HG02588 (cell line): ENCODE measurements at regions not wholly inside any gene's neighbourhood (a gene's known extent, or its start where the extent isn't known, plus 50 kb on each side); places are given as distances from the start of the nearest gene placed in this dataset.
"Not testable (repeated sequence)": the region's sequence is repeated elsewhere in the genome, so short reads cannot be mapped to it uniquely, and the experiment has no call there.

Source experiments
- ATAC-seq: cut with Tn5 transposase; IDR thresholded peaks from one replicate; pipeline ENCODE4 v1.9.1; 2021; ENCODE audit warnings: mild to moderate bottlenecking, moderate library complexity; ENCODE audit not compliant: unreplicated experiment

DNA sequence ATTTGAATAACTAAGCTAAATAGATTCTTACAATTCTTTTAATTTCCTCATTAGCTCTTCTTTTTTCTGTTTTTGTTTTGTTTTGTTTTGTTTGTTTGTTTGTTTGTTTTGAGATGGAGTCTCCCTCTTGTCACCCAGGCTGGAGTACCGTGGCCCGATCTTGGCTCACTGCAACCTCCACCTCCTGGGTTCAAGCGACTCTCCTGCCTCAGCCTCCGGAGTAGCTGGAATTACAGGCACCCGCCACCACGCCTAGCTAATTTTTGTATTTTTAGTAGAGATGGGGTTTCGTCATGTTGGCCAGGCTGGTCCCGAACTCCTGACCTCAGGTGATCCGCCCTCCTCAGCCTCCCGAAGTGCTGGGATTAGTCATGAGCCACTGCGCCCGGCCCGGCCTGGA, 70.7 kb upstream of the ZNF658 start:
- not testable (repeated sequence) for ATAC-seq

GRCh38 chr9:66830777-66831497, 69.6 kb upstream of the ZNF658 start:
- ATAC-seq: not testable (repeated sequence)

DNA sequence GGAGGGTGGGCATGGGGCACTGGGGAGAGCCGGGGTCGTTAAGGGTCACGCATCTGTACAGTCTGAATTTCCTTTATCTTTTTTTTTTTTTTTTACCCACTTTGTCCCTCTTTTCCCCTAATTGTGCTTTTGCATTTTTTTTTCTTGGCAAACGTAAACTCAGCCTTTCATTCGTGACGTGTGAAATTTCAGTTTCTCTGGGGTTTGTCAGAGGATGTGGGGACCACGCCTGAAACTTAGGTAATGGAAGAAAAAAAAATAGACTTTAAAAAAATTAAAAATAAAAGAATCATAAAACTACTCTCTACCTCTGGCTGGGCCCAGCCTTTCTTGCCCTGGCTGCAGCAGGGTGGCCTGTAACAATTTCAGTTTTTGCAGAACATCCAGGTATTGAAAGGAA, 68.3 kb upstream of the ZNF658 start:
- not testable (repeated sequence) for ATAC-seq

- not testable (repeated sequence) for ATAC-seq
Measured at GRCh38 chr9:66837242-66837937, 63.1 kb upstream of the ZNF658 start.
